Tibial nerve (tissue), 4 donors: ENCODE measurements at regions not wholly inside any gene's neighbourhood (a gene's known extent, or its start where the extent isn't known, plus 50 kb on each side); places are given as distances from the start of the nearest gene placed in this dataset.

Experiments
- EP300 ChIP-seq, 2 donors: sonication (generic); formaldehyde crosslinking; IDR thresholded peaks; one replicate each; pipeline ENCODE4 v1.6.1; 2017; ENCODE audit warnings: antibody characterized with exemption in 2 of 2, mild to moderate bottlenecking in 1 of 2
- POLR2A ChIP-seq, 2 donors: fragments of 450-650 bp; IDR thresholded peaks; one replicate each; pipeline ENCODE4 v1.6.1; 2017; ENCODE audit warnings: antibody characterized with exemption in 2 of 2, mild to moderate bottlenecking in 2 of 2, moderate library complexity in 2 of 2
- TF ChIP-seq, protein P1 (sequence below), 5 experiments: fragments of 200-600 bp in 3 of 5; fragments of 450-650 bp in 2 of 5; sonication (generic) in 3 of 5; IDR thresholded peaks; one replicate each; pipeline ENCODE4 v1.5.1; 2016 to 2019; ENCODE audit warnings: antibody characterized with exemption in 5 of 5, mild to moderate bottlenecking in 3 of 5, moderate library complexity in 2 of 5

DNA sequence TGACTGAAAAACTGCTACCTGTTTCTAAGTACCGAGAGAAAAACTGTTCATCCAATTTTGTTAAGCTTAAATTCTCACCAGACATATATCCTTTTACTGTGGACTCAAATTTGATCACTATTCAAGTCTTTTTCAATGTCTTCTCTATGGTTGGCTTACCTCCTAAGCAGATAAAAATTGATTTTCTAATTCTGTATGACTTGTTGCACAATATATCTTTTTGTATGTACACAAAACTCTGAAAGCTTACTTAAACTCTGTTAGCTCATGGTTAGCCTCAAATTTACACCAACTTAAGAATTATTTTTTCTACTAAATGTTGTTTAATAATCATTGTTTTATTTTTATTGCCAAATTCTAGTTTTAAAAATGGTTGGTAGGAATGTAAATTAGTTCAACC, 715.4 kb downstream of the LTN1 start:
- TF ChIP-seq, protein P1, sequence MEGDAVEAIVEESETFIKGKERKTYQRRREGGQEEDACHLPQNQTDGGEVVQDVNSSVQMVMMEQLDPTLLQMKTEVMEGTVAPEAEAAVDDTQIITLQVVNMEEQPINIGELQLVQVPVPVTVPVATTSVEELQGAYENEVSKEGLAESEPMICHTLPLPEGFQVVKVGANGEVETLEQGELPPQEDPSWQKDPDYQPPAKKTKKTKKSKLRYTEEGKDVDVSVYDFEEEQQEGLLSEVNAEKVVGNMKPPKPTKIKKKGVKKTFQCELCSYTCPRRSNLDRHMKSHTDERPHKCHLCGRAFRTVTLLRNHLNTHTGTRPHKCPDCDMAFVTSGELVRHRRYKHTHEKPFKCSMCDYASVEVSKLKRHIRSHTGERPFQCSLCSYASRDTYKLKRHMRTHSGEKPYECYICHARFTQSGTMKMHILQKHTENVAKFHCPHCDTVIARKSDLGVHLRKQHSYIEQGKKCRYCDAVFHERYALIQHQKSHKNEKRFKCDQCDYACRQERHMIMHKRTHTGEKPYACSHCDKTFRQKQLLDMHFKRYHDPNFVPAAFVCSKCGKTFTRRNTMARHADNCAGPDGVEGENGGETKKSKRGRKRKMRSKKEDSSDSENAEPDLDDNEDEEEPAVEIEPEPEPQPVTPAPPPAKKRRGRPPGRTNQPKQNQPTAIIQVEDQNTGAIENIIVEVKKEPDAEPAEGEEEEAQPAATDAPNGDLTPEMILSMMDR (IDR thresholded peaks at IDR 0.05), result no peak
- TF ChIP-seq POLR2A (IDR thresholded peaks at IDR 0.05) (no peak), EP300 (IDR thresholded peaks at IDR 0.05) (no peak)
